GM12878 (cell line): ENCODE measurements at regions not wholly inside any gene's neighbourhood (a gene's known extent, or its start where the extent isn't known, plus 50 kb on each side); places are given as distances from the start of the nearest gene placed in this dataset.

Experiments used
- BACH1 ChIP-seq: fragments of 450-650 bp; IDR thresholded peaks from 2 replicates; pipeline ENCODE4 v1.6.1; 2017; ENCODE audit warnings: mild to moderate bottlenecking, borderline replicate concordance
- CHD1 ChIP-seq: IDR thresholded peaks from 2 replicates; pipeline ENCODE4 v1.6.1; 2012; ENCODE audit warnings: low read depth, low read length, improper control_type of control experiment
- CHD2 ChIP-seq: IDR thresholded peaks from 2 replicates; pipeline ENCODE4 v1.6.1; 2011; ENCODE audit warnings: low read depth, low read length, improper control_type of control experiment, borderline replicate concordance
- E2F8 ChIP-seq: fragments of 450-650 bp; IDR thresholded peaks from 2 replicates; pipeline ENCODE4 v1.6.1; 2018; ENCODE audit warnings: mild to moderate bottlenecking, low read depth, moderate library complexity; ENCODE audit not compliant: partially characterized antibody
- E4F1 ChIP-seq: fragments of 450-650 bp; IDR thresholded peaks from 2 replicates; pipeline ENCODE4 v1.6.1; 2018; ENCODE audit warnings: borderline replicate concordance, mild to moderate bottlenecking; ENCODE audit not compliant: partially characterized antibody
- GABPA ChIP-seq: IDR thresholded peaks from 2 replicates; pipeline ENCODE4 v1.6.1; 2014; ENCODE audit warnings: antibody characterized with exemption, low read depth, mild to moderate bottlenecking, inconsistent platforms
- HDAC6 ChIP-seq: fragments of 200-600 bp; sonication (generic); IDR thresholded peaks from one replicate; pipeline ENCODE4 v1.8.0; 2017; ENCODE audit warnings: antibody characterized with exemption; ENCODE audit not compliant: unreplicated experiment
- KAT2A ChIP-seq: conservative IDR thresholded peaks from 2 replicates; pipeline ENCODE4 v1.6.1; 2011; ENCODE audit warnings: low read depth, low read length; ENCODE audit not compliant: control insufficient read depth
- NFYA ChIP-seq: IDR thresholded peaks from 2 replicates; pipeline ENCODE4 v1.6.1; 2011; ENCODE audit warnings: low read depth, mild to moderate bottlenecking, low read length, improper control_type of control experiment, borderline replicate concordance
- POLR2AphosphoS2 ChIP-seq: IDR thresholded peaks from 2 replicates; pipeline ENCODE4 v1.6.1; 2011; ENCODE audit warnings: low read depth, mild to moderate bottlenecking, low read length, improper control_type of control experiment, moderate library complexity
- POU2F2 ChIP-seq: IDR thresholded peaks from 3 replicates; pipeline ENCODE4 v1.6.1; 2011; ENCODE audit warnings: low read depth, mild to moderate bottlenecking, low read length, borderline replicate concordance
- SIX5 ChIP-seq: IDR thresholded peaks from 2 replicates; pipeline ENCODE4 v1.6.1; 2011; ENCODE audit warnings: mild to moderate bottlenecking, low read depth, low read length, moderate library complexity; ENCODE audit not compliant: severe bottlenecking
- SMAD1 ChIP-seq: fragments of 450-650 bp; IDR thresholded peaks from 2 replicates; pipeline ENCODE4 v1.6.1; 2018; ENCODE audit warnings: mild to moderate bottlenecking, low read depth; ENCODE audit not compliant: partially characterized antibody
- SREBF1 ChIP-seq: IDR thresholded peaks from 2 replicates; pipeline ENCODE4 v1.6.1; 2012; ENCODE audit warnings: mild to moderate bottlenecking, low read length
- TCF7 ChIP-seq: IDR thresholded peaks from 2 replicates; pipeline ENCODE4 v1.6.1; 2014; ENCODE audit warnings: antibody characterized with exemption, borderline replicate concordance
- ZNF592 ChIP-seq: fragments of 450-650 bp; IDR thresholded peaks from 2 replicates; pipeline ENCODE4 v1.6.1; 2017; ENCODE audit warnings: mild to moderate bottlenecking, moderate library complexity
- ZNF622 ChIP-seq: fragments of 450-650 bp; IDR thresholded peaks from 2 replicates; pipeline ENCODE4 v1.6.1; 2017; ENCODE audit warnings: mild to moderate bottlenecking, inconsistent platforms
- TF ChIP-seq, protein P1 (sequence below): fragments of 450-650 bp; formaldehyde crosslinking; IDR thresholded peaks from 2 replicates; pipeline ENCODE4 v1.4.0; 2020; ENCODE audit warnings: mild to moderate bottlenecking, moderate library complexity

GRCh38 chr5:173736923-173737412, 120.5 kb upstream of the BOD1 start (continued):
- TF ChIP-seq, protein P1, sequence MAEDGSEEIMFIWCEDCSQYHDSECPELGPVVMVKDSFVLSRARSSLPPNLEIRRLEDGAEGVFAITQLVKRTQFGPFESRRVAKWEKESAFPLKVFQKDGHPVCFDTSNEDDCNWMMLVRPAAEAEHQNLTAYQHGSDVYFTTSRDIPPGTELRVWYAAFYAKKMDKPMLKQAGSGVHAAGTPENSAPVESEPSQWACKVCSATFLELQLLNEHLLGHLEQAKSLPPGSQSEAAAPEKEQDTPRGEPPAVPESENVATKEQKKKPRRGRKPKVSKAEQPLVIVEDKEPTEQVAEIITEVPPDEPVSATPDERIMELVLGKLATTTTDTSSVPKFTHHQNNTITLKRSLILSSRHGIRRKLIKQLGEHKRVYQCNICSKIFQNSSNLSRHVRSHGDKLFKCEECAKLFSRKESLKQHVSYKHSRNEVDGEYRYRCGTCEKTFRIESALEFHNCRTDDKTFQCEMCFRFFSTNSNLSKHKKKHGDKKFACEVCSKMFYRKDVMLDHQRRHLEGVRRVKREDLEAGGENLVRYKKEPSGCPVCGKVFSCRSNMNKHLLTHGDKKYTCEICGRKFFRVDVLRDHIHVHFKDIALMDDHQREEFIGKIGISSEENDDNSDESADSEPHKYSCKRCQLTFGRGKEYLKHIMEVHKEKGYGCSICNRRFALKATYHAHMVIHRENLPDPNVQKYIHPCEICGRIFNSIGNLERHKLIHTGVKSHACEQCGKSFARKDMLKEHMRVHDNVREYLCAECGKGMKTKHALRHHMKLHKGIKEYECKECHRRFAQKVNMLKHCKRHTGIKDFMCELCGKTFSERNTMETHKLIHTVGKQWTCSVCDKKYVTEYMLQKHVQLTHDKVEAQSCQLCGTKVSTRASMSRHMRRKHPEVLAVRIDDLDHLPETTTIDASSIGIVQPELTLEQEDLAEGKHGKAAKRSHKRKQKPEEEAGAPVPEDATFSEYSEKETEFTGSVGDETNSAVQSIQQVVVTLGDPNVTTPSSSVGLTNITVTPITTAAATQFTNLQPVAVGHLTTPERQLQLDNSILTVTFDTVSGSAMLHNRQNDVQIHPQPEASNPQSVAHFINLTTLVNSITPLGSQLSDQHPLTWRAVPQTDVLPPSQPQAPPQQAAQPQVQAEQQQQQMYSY (CRISPR knock-in tag) = no peak
- TF ChIP-seq ZNF622 (no peak), CHD1 (no peak), NFYA (no peak), CHD2 (no peak), POU2F2 (0 out of 3 replicates have a peak, but pooled peaks have one; percentile 7), HDAC6 (no peak), E4F1 (no peak), GABPA (no peak), BACH1 (no peak), ZNF592 (no peak), TCF7 (no peak), SREBF1 (no peak), E2F8 (no peak), KAT2A (no peak), POLR2AphosphoS2 (no peak), SIX5 (no peak), SMAD1 (peak; percentile 63)
